Adrenal gland (tissue), 5 donors: ENCODE measurements at regions not wholly inside any gene's neighbourhood (a gene's known extent, or its start where the extent isn't known, plus 50 kb on each side); places are given as distances from the start of the nearest gene placed in this dataset.

ENCODE experiments used
- POLR2A ChIP-seq, 2 donors: fragments of 450-650 bp; IDR thresholded peaks; one replicate each; pipeline ENCODE4 v1.6.1; 2017; ENCODE audit warnings: antibody characterized with exemption in 2 of 2, mild to moderate bottlenecking in 2 of 2, moderate library complexity in 1 of 2
- TF ChIP-seq, protein P1 (sequence below), 6 experiments: fragments of 450-650 bp in 4 of 6; fragments of 200-600 bp in 2 of 6; sonication (generic) in 1 of 6; IDR thresholded peaks; 1 replicate in 5 of 6; 2 replicates in 1 of 6; pipeline versions ENCODE4 v1.5.1 to v1.8.0; 2016 to 2021; ENCODE audit warnings: antibody characterized with exemption in 6 of 6, mild to moderate bottlenecking in 2 of 6, moderate library complexity in 1 of 6
- donor health status: DM: no; HTN: no; CAD: no.

GRCh38 chr2:15890124-15890754, 50.1 kb upstream of the MYCN start:
- TF ChIP-seq, protein P1, sequence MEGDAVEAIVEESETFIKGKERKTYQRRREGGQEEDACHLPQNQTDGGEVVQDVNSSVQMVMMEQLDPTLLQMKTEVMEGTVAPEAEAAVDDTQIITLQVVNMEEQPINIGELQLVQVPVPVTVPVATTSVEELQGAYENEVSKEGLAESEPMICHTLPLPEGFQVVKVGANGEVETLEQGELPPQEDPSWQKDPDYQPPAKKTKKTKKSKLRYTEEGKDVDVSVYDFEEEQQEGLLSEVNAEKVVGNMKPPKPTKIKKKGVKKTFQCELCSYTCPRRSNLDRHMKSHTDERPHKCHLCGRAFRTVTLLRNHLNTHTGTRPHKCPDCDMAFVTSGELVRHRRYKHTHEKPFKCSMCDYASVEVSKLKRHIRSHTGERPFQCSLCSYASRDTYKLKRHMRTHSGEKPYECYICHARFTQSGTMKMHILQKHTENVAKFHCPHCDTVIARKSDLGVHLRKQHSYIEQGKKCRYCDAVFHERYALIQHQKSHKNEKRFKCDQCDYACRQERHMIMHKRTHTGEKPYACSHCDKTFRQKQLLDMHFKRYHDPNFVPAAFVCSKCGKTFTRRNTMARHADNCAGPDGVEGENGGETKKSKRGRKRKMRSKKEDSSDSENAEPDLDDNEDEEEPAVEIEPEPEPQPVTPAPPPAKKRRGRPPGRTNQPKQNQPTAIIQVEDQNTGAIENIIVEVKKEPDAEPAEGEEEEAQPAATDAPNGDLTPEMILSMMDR (IDR thresholded peaks at IDR 0.05) = no peak
- no peak for TF ChIP-seq POLR2A (IDR thresholded peaks at IDR 0.05)
